Activated CD4-positive, alpha-beta T cell treated with anti-CD3 and anti-CD28 coated beads, Interleukin-2, Interleukin-4, amounts not matched to agents 100 ng/mL and 50 ng/mL, durations not matched to agents 16 hours and 8 hours (primary cell): ENCODE measurements at regions not wholly inside any gene's neighbourhood (a gene's known extent, or its start where the extent isn't known, plus 50 kb on each side); places are given as distances from the start of the nearest gene placed in this dataset.

Source experiments
- DNase-seq: peaks from one replicate; pipeline ENCODE4 v3.0.0-alpha.2; 2020; ENCODE audit warnings: low spot score

GRCh38 chr16:35398180-35398579 is 1938.8 kb downstream of the TP53TG3F start:
- no peak for DNase-seq

- no peak for DNase-seq
Observed at GRCh38 chr16:35399133-35399532, 1939.7 kb downstream of the TP53TG3F start.

GRCh38 chr16:35404273-35404672 is 1944.9 kb downstream of the TP53TG3F start:
- DNase-seq = no peak

- no peak for DNase-seq
Observed at GRCh38 chr16:35405526-35405925, 1946.1 kb downstream of the TP53TG3F start.

GRCh38 chr16:35409503-35409902 is 1950.1 kb downstream of the TP53TG3F start:
- DNase-seq = no peak

GRCh38 chr16:35410438-35410837 is 1951.0 kb downstream of the TP53TG3F start:
- DNase-seq = no peak

GRCh38 chr16:35411156-35411555 is 1951.7 kb downstream of the TP53TG3F start:
- no peak for DNase-seq

GRCh38 chr16:35414139-35414538 is 1954.7 kb downstream of the TP53TG3F start:
- no peak for DNase-seq

GRCh38 chr16:35414563-35414962 is 1955.2 kb downstream of the TP53TG3F start:
- no peak for DNase-seq

GRCh38 chr16:35425270-35425669 is 1965.9 kb downstream of the TP53TG3F start:
- DNase-seq = no peak

- DNase-seq = peak; percentile 27
Observed at GRCh38 chr16:35431829-35432663, 1972.6 kb downstream of the TP53TG3F start.

- DNase-seq = no peak
Observed at GRCh38 chr16:35440875-35441274, 1981.5 kb downstream of the TP53TG3F start.

GRCh38 chr16:35447010-35447558 is 1987.7 kb downstream of the TP53TG3F start:
- DNase-seq = no peak

GRCh38 chr16:35449663-35450062 is 1990.3 kb downstream of the TP53TG3F start:
- DNase-seq = no peak

- DNase-seq = no peak
Observed at GRCh38 chr16:35450648-35451047, 1991.2 kb downstream of the TP53TG3F start.

- DNase-seq = no peak
Observed at GRCh38 chr16:35452471-35452870, 1993.1 kb downstream of the TP53TG3F start.

- DNase-seq = no peak
Observed at GRCh38 chr16:35463358-35463757, 2003.9 kb downstream of the TP53TG3F start.

GRCh38 chr16:35480361-35480760 is 2020.9 kb downstream of the TP53TG3F start:
- DNase-seq = no peak

- no peak for DNase-seq
Observed at GRCh38 chr16:35480988-35481387, 2021.6 kb downstream of the TP53TG3F start.

GRCh38 chr16:35485915-35486314 is 2026.5 kb downstream of the TP53TG3F start:
- no peak for DNase-seq

- no peak for DNase-seq
Observed at GRCh38 chr16:35492225-35492624, 2032.8 kb downstream of the TP53TG3F start.

- no peak for DNase-seq
Observed at GRCh38 chr16:35497399-35497798, 2038.0 kb downstream of the TP53TG3F start.

- no peak for DNase-seq
Observed at GRCh38 chr16:35506018-35506897, 2046.8 kb downstream of the TP53TG3F start.
